Panc1 (cell line): ENCODE measurements at regions not wholly inside any gene's neighbourhood (a gene's known extent, or its start where the extent isn't known, plus 50 kb on each side); places are given as distances from the start of the nearest gene placed in this dataset.

Experiments used
- ATAC-seq: fragments of 200-7000 bp; cut with Tn5 transposase; 2 replicates; pipeline ENCODE4 v1.9.1; 2020; ENCODE audit warnings: mild to moderate bottlenecking, moderate library complexity
- BruUV-seq: library from RNA; stranded (reverse); fragments of 400-500 nt; replicated peaks from 2 replicates; lab custom pipeline; 2021; lab: Mats Ljungman, UMichigan
- CTCF ChIA-PET: fragments of 300-600 bp; sonication (Branson Sonifier 250); formaldehyde crosslinking; loops from one replicate; lab custom pipeline; 2022; ENCODE audit warnings: antibody characterized with exemption; lab: Charles Lee
- POLR2A ChIA-PET: fragments of 300-600 bp; sonication (Branson Sonifier 250); formaldehyde crosslinking; loops from one replicate; lab custom pipeline; 2022; ENCODE audit warnings: antibody characterized with exemption; lab: Charles Lee
- DNase-seq: peaks from one replicate; pipeline ENCODE4 v3.0.0-alpha.2; 2010; ENCODE audit warnings: low read depth, low spot score
- H3K27ac ChIP-seq: 2 replicates; pipeline ENCODE4 v1.5.1; 2011; ENCODE audit warnings: mild to moderate bottlenecking, low read length, inconsistent platforms
- H3K27me3 ChIP-seq: fragments of 200-500 bp; sonication (Bioruptor generic); 2 replicates; pipeline ENCODE4 v1.6.0; 2014; ENCODE audit warnings: low read length, inconsistent platforms; ENCODE audit not compliant: control insufficient read depth, insufficient read depth
- H3K36me3 ChIP-seq: fragments of 200-500 bp; sonication (Bioruptor generic); 2 replicates; pipeline ENCODE4 v1.5.1; 2014; ENCODE audit warnings: inconsistent platforms, mild to moderate bottlenecking, low read length, moderate library complexity; ENCODE audit not compliant: control insufficient read depth, insufficient read depth
- H3K4me1 ChIP-seq: 2 replicates; pipeline ENCODE4 v1.5.1; 2011; ENCODE audit warnings: inconsistent platforms, mild to moderate bottlenecking, low read length, moderate library complexity; ENCODE audit not compliant: control insufficient read depth, insufficient read depth
- H3K4me3 ChIP-seq, 2 experiments: 2 replicates each; pipeline ENCODE4 v1.5.1; 2011 to 2012; ENCODE audit warnings: low read depth in 2 of 2, low read length in 2 of 2, mild to moderate bottlenecking in 2 of 2, inconsistent platforms in 1 of 2, moderate library complexity in 1 of 2
- H3K9me3 ChIP-seq: fragments of 200-500 bp; sonication (Bioruptor generic); 2 replicates; pipeline ENCODE4 v1.5.1; 2014; ENCODE audit warnings: low read depth, mild to moderate bottlenecking, inconsistent platforms, low read length, moderate library complexity; ENCODE audit not compliant: control insufficient read depth, insufficient read depth
- POLR2AphosphoS5 ChIP-seq: IDR thresholded peaks from 2 replicates; pipeline ENCODE4 v1.6.1; 2012; ENCODE audit warnings: mild to moderate bottlenecking, low read depth, low read length, moderate library complexity
- SIN3A ChIP-seq: IDR thresholded peaks from 2 replicates; pipeline ENCODE4 v1.6.1; 2012; ENCODE audit warnings: low read depth, mild to moderate bottlenecking, low read length, moderate library complexity, borderline replicate concordance; ENCODE audit not compliant: insufficient read depth
- TCF7L2 ChIP-seq: IDR thresholded peaks from 2 replicates; pipeline ENCODE4 v1.6.1; 2011; ENCODE audit warnings: mild to moderate bottlenecking, low read depth, low read length, inconsistent platforms
- in situ Hi-C: cut with HindIII; loops from 2 replicates; pipeline ENCODE4 v1.10.0; 2016; ENCODE audit warnings: low sequenced_read_pairs, low pct_unique_long_range_greater_than_20kb
- intact Hi-C: fragments of 100-400 bp; cut with micrococcal nuclease; formaldehyde crosslinking; loops from one replicate; pipeline ENCODE4 v1.10.0; 2022; ENCODE audit not compliant: unreplicated experiment
- TF ChIP-seq, protein P1 (sequence below), 2 experiments: IDR thresholded peaks; 2 replicates each; pipeline ENCODE4 v1.6.1; 2011 to 2012; ENCODE audit warnings: low read depth in 2 of 2, control low read depth in 1 of 2, low read length in 1 of 2, mild to moderate bottlenecking in 1 of 2, moderate library complexity in 1 of 2; ENCODE audit not compliant: insufficient read depth in 1 of 2
- TF ChIP-seq, protein P2 (sequence below): fragments of 450-650 bp; IDR thresholded peaks from 2 replicates; pipeline ENCODE4 v1.5.1; 2017; ENCODE audit warnings: mild to moderate bottlenecking

DNA sequence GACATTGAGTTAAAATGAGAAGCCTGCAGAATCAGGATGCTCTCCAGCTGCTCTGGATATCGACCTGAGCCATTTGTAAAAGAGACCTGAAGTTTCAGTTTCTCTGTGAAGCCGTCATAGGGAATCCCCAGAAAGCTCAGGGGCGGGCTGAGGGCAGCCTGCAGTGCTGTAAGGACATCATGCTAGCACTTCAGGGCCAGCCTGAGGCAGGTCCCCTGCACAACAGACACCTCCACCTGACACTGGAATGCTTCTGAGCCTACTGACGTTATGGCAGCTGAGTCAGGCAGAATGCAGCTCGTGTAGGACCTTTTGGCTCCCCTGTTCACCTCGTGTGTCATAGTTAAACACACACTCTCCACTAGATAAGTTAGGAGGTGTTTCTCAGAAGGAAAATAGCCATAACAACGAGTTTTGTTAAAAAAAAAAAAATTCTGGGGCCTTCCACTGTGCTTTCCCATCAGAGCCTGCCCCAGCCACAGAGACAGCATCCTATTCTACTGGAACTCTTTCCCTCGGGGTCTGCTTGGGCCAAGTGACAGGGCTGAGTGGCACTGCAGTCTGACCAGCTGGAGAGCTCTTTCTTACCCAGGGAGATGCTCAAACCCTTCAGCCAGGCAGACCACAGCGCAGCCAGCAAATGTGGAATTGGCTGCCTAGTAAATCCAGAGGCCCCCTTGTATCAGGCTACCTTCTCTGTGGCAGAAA, 354.9 kb downstream of the DIRAS2 start:
- ChIA-PET POLR2A (no interaction called here), CTCF (interaction anchor here (0.5 kb wide), 1 partner anchor 830 kb away, joined by 3 read pairs; no protein-coding TSS in a partner anchor)
- intact Hi-C loops, result no loop called here
- Histone ChIP-seq H3K36me3 (no peaks in the 10 kb centered on the region), H3K4me1 (no peaks in the 10 kb centered on the region), H3K9me3 (no peaks in the 10 kb centered on the region), H3K27ac (no peak overlapping the region), H3K4me3 (peak overlapping the region in 1 of 2 experiments; percentile 14; a peak in 1 of 4 replicates), H3K27me3 (no peaks in the 10 kb centered on the region)
- no peak for TF ChIP-seq SIN3A
- no peak for TF ChIP-seq POLR2AphosphoS5
- no peak for TF ChIP-seq TCF7L2
- TF ChIP-seq, protein P1, sequence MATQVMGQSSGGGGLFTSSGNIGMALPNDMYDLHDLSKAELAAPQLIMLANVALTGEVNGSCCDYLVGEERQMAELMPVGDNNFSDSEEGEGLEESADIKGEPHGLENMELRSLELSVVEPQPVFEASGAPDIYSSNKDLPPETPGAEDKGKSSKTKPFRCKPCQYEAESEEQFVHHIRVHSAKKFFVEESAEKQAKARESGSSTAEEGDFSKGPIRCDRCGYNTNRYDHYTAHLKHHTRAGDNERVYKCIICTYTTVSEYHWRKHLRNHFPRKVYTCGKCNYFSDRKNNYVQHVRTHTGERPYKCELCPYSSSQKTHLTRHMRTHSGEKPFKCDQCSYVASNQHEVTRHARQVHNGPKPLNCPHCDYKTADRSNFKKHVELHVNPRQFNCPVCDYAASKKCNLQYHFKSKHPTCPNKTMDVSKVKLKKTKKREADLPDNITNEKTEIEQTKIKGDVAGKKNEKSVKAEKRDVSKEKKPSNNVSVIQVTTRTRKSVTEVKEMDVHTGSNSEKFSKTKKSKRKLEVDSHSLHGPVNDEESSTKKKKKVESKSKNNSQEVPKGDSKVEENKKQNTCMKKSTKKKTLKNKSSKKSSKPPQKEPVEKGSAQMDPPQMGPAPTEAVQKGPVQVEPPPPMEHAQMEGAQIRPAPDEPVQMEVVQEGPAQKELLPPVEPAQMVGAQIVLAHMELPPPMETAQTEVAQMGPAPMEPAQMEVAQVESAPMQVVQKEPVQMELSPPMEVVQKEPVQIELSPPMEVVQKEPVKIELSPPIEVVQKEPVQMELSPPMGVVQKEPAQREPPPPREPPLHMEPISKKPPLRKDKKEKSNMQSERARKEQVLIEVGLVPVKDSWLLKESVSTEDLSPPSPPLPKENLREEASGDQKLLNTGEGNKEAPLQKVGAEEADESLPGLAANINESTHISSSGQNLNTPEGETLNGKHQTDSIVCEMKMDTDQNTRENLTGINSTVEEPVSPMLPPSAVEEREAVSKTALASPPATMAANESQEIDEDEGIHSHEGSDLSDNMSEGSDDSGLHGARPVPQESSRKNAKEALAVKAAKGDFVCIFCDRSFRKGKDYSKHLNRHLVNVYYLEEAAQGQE (IDR thresholded peaks at IDR 0.05; ENCODE audit: insufficient read depth in 1 of 2, low read depth in 2 of 2, low read length in 1 of 2), result no peak
- TF ChIP-seq, protein P2, sequence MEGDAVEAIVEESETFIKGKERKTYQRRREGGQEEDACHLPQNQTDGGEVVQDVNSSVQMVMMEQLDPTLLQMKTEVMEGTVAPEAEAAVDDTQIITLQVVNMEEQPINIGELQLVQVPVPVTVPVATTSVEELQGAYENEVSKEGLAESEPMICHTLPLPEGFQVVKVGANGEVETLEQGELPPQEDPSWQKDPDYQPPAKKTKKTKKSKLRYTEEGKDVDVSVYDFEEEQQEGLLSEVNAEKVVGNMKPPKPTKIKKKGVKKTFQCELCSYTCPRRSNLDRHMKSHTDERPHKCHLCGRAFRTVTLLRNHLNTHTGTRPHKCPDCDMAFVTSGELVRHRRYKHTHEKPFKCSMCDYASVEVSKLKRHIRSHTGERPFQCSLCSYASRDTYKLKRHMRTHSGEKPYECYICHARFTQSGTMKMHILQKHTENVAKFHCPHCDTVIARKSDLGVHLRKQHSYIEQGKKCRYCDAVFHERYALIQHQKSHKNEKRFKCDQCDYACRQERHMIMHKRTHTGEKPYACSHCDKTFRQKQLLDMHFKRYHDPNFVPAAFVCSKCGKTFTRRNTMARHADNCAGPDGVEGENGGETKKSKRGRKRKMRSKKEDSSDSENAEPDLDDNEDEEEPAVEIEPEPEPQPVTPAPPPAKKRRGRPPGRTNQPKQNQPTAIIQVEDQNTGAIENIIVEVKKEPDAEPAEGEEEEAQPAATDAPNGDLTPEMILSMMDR, result no peak
- ATAC-seq (no peak), DNase-seq (no peak)
- in situ Hi-C loops, result no loop called here
- no TSS peak for BruUV-seq

DNA sequence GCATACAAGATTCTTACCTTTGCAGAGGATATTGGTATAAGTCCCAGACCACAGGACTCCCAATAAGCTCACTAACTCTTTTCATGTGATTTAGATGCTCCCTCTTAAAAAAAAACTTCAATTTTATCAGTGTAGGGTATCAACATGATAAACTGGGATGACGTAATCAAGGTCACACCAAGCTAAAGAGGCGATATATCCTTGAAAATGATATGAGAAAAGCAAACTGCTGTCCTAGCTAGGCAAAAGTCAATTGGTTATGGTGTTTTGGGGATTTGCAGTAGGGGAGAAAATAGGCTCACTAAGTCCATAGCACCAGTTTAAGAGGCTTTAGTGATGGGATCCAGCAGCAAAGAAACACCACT, 354.4 kb downstream of the DIRAS2 start:
- intact Hi-C loops (no loop called here), in situ Hi-C loops (no loop called here)
- ChIA-PET CTCF (no interaction called here), POLR2A (no interaction called here)
- Histone ChIP-seq H3K4me3 (no peak overlapping the region), H3K9me3 (no peaks in the 10 kb centered on the region), H3K4me1 (no peaks in the 10 kb centered on the region), H3K27ac (no peak overlapping the region), H3K27me3 (no peaks in the 10 kb centered on the region), H3K36me3 (no peaks in the 10 kb centered on the region)
- ATAC-seq (no peak), DNase-seq (no peak)
- BruUV-seq, result no TSS peak
- TF ChIP-seq POLR2AphosphoS5, result no peak
- TF ChIP-seq, protein P2, result no peak
- TF ChIP-seq SIN3A, result no peak
- no peak for TF ChIP-seq TCF7L2
